ENCODE measurements at regions not wholly inside any gene's neighbourhood (a gene's known extent, or its start where the extent isn't known, plus 50 kb on each side); places are given as distances from the start of the nearest gene placed in this dataset.

DNA sequence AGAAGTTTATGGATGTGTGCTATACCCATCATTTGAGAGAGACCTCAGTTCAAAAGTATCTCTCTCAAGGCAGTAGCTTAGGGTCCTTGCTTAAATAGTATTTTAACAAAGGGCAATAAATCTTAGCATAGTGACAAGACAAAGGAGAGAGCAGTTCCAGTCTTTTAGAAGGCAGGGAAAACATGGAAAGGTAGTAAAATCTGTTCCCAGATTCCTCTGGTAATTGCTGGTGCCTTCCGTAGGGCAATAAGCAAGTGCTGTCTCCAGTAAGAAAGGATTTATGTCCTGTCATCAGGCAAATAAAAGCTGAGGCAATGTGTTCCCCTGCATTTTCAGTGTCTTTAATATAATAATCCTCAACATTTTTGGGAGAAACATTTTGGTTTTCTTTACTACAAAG, 149.0 kb upstream of the MPHOSPH6 start:
- TF ChIP-seq ZNF565 (CRISPR knock-in tag; conservative IDR thresholded peaks at IDR 0.05; ENCODE audit: low read depth) (no peak), ZNF8 (CRISPR knock-in tag; IDR thresholded peaks at IDR 0.05) (no peak), CSDC2 (CRISPR knock-in tag; IDR thresholded peaks at IDR 0.05) (no peak), ISL1 (CRISPR knock-in tag; IDR thresholded peaks at IDR 0.05) (no peak), TOX (CRISPR knock-in tag; IDR thresholded peaks at IDR 0.05; ENCODE audit: borderline replicate concordance) (no peak), ZNF70 (CRISPR knock-in tag; IDR thresholded peaks at IDR 0.05) (no peak)
- ATAC-seq = no peak

GRCh38 chr16:82317411-82318167, 147.6 kb upstream of the MPHOSPH6 start:
- ATAC-seq = no peak
- no peak for TF ChIP-seq GLIS3 (CRISPR knock-in tag; IDR thresholded peaks at IDR 0.05)
- TF ChIP-seq ZNF8 (CRISPR knock-in tag; IDR thresholded peaks at IDR 0.05) = no peak
- no peak for TF ChIP-seq ESRRG (CRISPR knock-in tag; IDR thresholded peaks at IDR 0.05)
- TF ChIP-seq OSR1 (CRISPR knock-in tag; IDR thresholded peaks at IDR 0.05) = no peak
- TF ChIP-seq TOX (CRISPR knock-in tag; IDR thresholded peaks at IDR 0.05; ENCODE audit: borderline replicate concordance) = no peak
- no peak for TF ChIP-seq ARNTL (CRISPR knock-in tag; IDR thresholded peaks at IDR 0.05; ENCODE audit: borderline replicate concordance, low read depth)
- TF ChIP-seq, protein P1, sequence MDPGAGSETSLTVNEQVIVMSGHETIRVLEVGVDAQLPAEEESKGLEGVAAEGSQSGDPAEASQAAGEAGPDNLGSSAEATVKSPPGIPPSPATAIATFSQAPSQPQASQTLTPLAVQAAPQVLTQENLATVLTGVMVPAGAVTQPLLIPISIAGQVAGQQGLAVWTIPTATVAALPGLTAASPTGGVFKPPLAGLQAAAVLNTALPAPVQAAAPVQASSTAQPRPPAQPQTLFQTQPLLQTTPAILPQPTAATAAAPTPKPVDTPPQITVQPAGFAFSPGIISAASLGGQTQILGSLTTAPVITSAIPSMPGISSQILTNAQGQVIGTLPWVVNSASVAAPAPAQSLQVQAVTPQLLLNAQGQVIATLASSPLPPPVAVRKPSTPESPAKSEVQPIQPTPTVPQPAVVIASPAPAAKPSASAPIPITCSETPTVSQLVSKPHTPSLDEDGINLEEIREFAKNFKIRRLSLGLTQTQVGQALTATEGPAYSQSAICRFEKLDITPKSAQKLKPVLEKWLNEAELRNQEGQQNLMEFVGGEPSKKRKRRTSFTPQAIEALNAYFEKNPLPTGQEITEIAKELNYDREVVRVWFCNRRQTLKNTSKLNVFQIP (CRISPR knock-in tag; IDR thresholded peaks at IDR 0.05; ENCODE audit: borderline replicate concordance, low read depth) = no peak
- no peak for TF ChIP-seq CSRNP3 (CRISPR knock-in tag; IDR thresholded peaks at IDR 0.05)

- ATAC-seq = no peak
- TF ChIP-seq ZC3H10 (CRISPR knock-in tag; IDR thresholded peaks at IDR 0.05) = no peak
- TF ChIP-seq TOX (CRISPR knock-in tag; IDR thresholded peaks at IDR 0.05; ENCODE audit: borderline replicate concordance) = no peak
- TF ChIP-seq CSRNP3 (CRISPR knock-in tag; IDR thresholded peaks at IDR 0.05) = no peak
- TF ChIP-seq PATZ1 (CRISPR knock-in tag; IDR thresholded peaks at IDR 0.05; ENCODE audit: borderline replicate concordance) = no peak
- TF ChIP-seq ISL1 (CRISPR knock-in tag; IDR thresholded peaks at IDR 0.05) = no peak
- TF ChIP-seq ESRRG (CRISPR knock-in tag; IDR thresholded peaks at IDR 0.05) = no peak
- no peak for TF ChIP-seq BACH2 (CRISPR knock-in tag; IDR thresholded peaks at IDR 0.05; ENCODE audit: borderline replicate concordance)
- no peak for TF ChIP-seq TCF4 (CRISPR knock-in tag; IDR thresholded peaks at IDR 0.05; ENCODE audit: borderline replicate concordance)
- no peak for TF ChIP-seq ZNF70 (CRISPR knock-in tag; IDR thresholded peaks at IDR 0.05)
- TF ChIP-seq PPARA (CRISPR knock-in tag; IDR thresholded peaks at IDR 0.05; ENCODE audit: borderline replicate concordance) = no peak
- TF ChIP-seq RARB (CRISPR knock-in tag; IDR thresholded peaks at IDR 0.05) = no peak
- TF ChIP-seq GLIS3 (CRISPR knock-in tag; IDR thresholded peaks at IDR 0.05) = no peak
- no peak for TF ChIP-seq ZNF8 (CRISPR knock-in tag; IDR thresholded peaks at IDR 0.05)
- no peak for TF ChIP-seq CSDC2 (CRISPR knock-in tag; IDR thresholded peaks at IDR 0.05)
These were observed 143.7 kb upstream of the MPHOSPH6 start for GRCh38 chr16:82313754-82314153.

GRCh38 chr16:82311528-82311927, 141.5 kb upstream of the MPHOSPH6 start:
- ATAC-seq = no peak
- TF ChIP-seq TCF4 (CRISPR knock-in tag; IDR thresholded peaks at IDR 0.05; ENCODE audit: borderline replicate concordance) = no peak
- no peak for TF ChIP-seq ZC3H10 (CRISPR knock-in tag; IDR thresholded peaks at IDR 0.05)
- no peak for TF ChIP-seq PATZ1 (CRISPR knock-in tag; IDR thresholded peaks at IDR 0.05; ENCODE audit: borderline replicate concordance)
- TF ChIP-seq TSHZ2 (CRISPR knock-in tag; IDR thresholded peaks at IDR 0.05) = no peak
- TF ChIP-seq ZNF70 (CRISPR knock-in tag; IDR thresholded peaks at IDR 0.05) = no peak
- TF ChIP-seq RARB (CRISPR knock-in tag; IDR thresholded peaks at IDR 0.05) = no peak
- TF ChIP-seq CSDC2 (CRISPR knock-in tag; IDR thresholded peaks at IDR 0.05) = no peak
- TF ChIP-seq ZFP30 (CRISPR knock-in tag; IDR thresholded peaks at IDR 0.05) = no peak
- no peak for TF ChIP-seq ESRRG (CRISPR knock-in tag; IDR thresholded peaks at IDR 0.05)
- no peak for TF ChIP-seq ZNF8 (CRISPR knock-in tag; IDR thresholded peaks at IDR 0.05)
- TF ChIP-seq, protein P1 (CRISPR knock-in tag; IDR thresholded peaks at IDR 0.05; ENCODE audit: borderline replicate concordance, low read depth) = no peak
- TF ChIP-seq ARNTL (CRISPR knock-in tag; IDR thresholded peaks at IDR 0.05; ENCODE audit: borderline replicate concordance, low read depth) = no peak

Measured in SK-N-SH treated with all-trans-retinoic acid at 6 μM for 48 hours (cell line).